ENCODE measurements at regions not wholly inside any gene's neighbourhood (a gene's known extent, or its start where the extent isn't known, plus 50 kb on each side); places are given as distances from the start of the nearest gene placed in this dataset.

GRCh38 chr13:68128297-68128915 lies 898.3 kb upstream of the PCDH9 start:
- TF ChIP-seq CTCF (IDR thresholded peaks at IDR 0.05), result no peak
- TF ChIP-seq EP300 (IDR thresholded peaks at IDR 0.05; ENCODE audit: low read depth), result no peak

All from transverse colon (tissue), 3 donors.